GM06990 (cell line): ENCODE measurements at regions not wholly inside any gene's neighbourhood (a gene's known extent, or its start where the extent isn't known, plus 50 kb on each side); places are given as distances from the start of the nearest gene placed in this dataset.

Source experiments
- DNase-seq: peaks from one replicate; pipeline ENCODE4 v3.0.0-alpha.2; 2011; ENCODE audit not compliant: insufficient read length; ENCODE audit errors: extremely low read depth
- H3K27me3 ChIP-seq: replicated peaks from 2 replicates; pipeline ENCODE4 v1.6.0; 2011; ENCODE audit warnings: low read length; ENCODE audit not compliant: control insufficient read depth, insufficient read depth
- H3K36me3 ChIP-seq: 2 replicates; pipeline ENCODE4 v1.5.1; 2011; ENCODE audit warnings: low read length; ENCODE audit not compliant: control insufficient read depth, insufficient read depth
- H3K4me3 ChIP-seq: replicated peaks from 2 replicates; pipeline ENCODE4 v1.5.1; 2011; ENCODE audit warnings: low read depth, mild to moderate bottlenecking, control low read depth, low read length
- CTCF ChIP-seq: IDR thresholded peaks from 2 replicates; pipeline ENCODE4 v1.5.1; 2011; ENCODE audit warnings: low read length, control low read depth, mild to moderate bottlenecking, inconsistent platforms; ENCODE audit not compliant: insufficient read depth, poor library complexity, severe bottlenecking

DNA sequence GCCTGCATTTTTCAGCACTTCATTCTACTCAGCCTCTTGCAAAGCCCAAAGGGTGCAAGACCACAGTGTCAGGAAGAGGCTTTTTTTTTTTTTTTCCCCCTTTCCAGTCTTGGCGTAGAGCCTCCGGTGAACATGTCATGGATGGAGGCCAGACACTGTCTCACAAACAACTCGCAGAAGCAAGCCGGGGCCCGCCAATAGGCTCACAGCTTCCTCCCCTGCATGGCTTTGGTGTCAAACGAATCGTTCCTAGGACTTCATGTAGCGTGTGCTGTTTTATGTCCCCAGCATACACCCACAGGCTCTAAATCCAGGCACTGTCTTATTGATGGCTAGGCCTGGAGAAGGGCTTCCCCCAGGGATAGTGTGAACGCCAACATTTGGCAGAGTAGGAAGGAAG, 457.7 kb upstream of the MAF start:
- DNase-seq = no peak

GRCh38 chr16:80056324-80056723, 455.8 kb upstream of the MAF start:
- TF ChIP-seq CTCF = no peak
- DNase-seq = no peak
- Histone ChIP-seq H3K4me3 (no peak overlapping the region), H3K27me3 (no peaks in the 10 kb centered on the region; the same call in 1 of the 2 replicates), H3K36me3 (no peaks in the 10 kb centered on the region)

More for the DNA sequence above, 457.7 kb upstream of the MAF start:
- H3K4me3 ChIP-seq = no peak overlapping the region
- H3K27me3 ChIP-seq = no peaks in the 10 kb centered on the region; the same call in 1 of the 2 replicates
- no peaks in the 10 kb centered on the region for H3K36me3 ChIP-seq
- TF ChIP-seq CTCF = no peak

DNA sequence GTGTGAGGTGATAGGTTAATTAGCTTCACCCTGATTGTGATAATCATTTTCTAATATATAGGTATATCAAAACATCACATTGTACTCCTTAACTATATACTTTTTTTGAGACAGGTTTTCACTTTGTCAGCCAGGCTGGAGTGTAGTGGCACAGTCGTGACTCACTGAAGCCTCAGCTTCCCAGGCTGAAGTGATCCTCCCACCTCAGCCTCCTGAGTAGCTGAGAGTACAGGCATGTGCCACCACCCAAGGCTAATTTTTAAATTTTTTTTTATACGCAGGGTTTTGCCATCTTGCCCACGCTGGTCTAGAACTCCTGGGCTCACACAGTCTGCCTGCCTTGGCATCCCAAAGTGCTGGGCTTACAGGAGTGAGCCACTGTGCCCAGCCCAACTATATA, 455.3 kb upstream of the MAF start:
- no peak for DNase-seq
- Histone ChIP-seq H3K36me3 (no peaks in the 10 kb centered on the region), H3K27me3 (no peaks in the 10 kb centered on the region; the same call in 1 of the 2 replicates), H3K4me3 (no peak overlapping the region)
- no peak for TF ChIP-seq CTCF

- Histone ChIP-seq H3K27me3 (no peaks in the 10 kb centered on the region; the same call in 1 of the 2 replicates), H3K4me3 (no peak overlapping the region), H3K36me3 (no peaks in the 10 kb centered on the region)
- DNase-seq = no peak
- no peak for TF ChIP-seq CTCF
Observed at GRCh38 chr16:80054647-80055046, 454.1 kb upstream of the MAF start.

GRCh38 chr16:80051040-80051439, 450.5 kb upstream of the MAF start:
- H3K36me3 ChIP-seq = no peaks in the 10 kb centered on the region
- DNase-seq = no peak
- no peak for TF ChIP-seq CTCF
- H3K4me3 ChIP-seq = no peak overlapping the region
- H3K27me3 ChIP-seq = no peaks in the 10 kb centered on the region

- H3K27me3 ChIP-seq = no peaks in the 10 kb centered on the region
- H3K4me3 ChIP-seq = no peak overlapping the region
- TF ChIP-seq CTCF = no peak
- H3K36me3 ChIP-seq = no peaks in the 10 kb centered on the region
- no peak for DNase-seq
Observed at GRCh38 chr16:80048250-80048649, 447.7 kb upstream of the MAF start.
